Bronchial epithelial cell (primary cell): ENCODE measurements at regions not wholly inside any gene's neighbourhood (a gene's known extent, or its start where the extent isn't known, plus 50 kb on each side); places are given as distances from the start of the nearest gene placed in this dataset.

Source experiments
- DNase-seq: peaks from one replicate; pipeline ENCODE4 v3.0.0-alpha.2; 2010; ENCODE audit warnings: low read depth
- FAIRE-seq: peaks from 2 replicates; lab custom pipeline; 2011; peaks lifted over from hg19 to GRCh38; lab: Jason Lieb, UNC
- H3K27me3 ChIP-seq: 2 replicates; pipeline ENCODE4 v1.5.1; 2011; ENCODE audit warnings: low read length; ENCODE audit not compliant: control insufficient read depth, insufficient read depth
- H3K36me3 ChIP-seq: 2 replicates; pipeline ENCODE4 v1.5.1; 2011; ENCODE audit warnings: low read length; ENCODE audit not compliant: control insufficient read depth, insufficient read depth
- H3K4me3 ChIP-seq: 2 replicates; pipeline ENCODE4 v1.5.1; 2011; ENCODE audit warnings: mild to moderate bottlenecking, low read depth, low read length, control low read depth
- CTCF ChIP-seq: IDR thresholded peaks from 2 replicates; pipeline ENCODE4 v1.5.1; 2011; ENCODE audit warnings: mild to moderate bottlenecking, moderate library complexity, low read length, control low read depth, inconsistent platforms; ENCODE audit not compliant: insufficient read depth, severe bottlenecking

GRCh38 chr2:83943265-83943664 lies 515.8 kb downstream of the SUCLG1 start:
- no peak for DNase-seq
- no peak overlapping the region for H3K4me3 ChIP-seq
- TF ChIP-seq CTCF = no peak
- H3K27me3 ChIP-seq = no peaks in the 10 kb centered on the region
- H3K36me3 ChIP-seq = no peaks in the 10 kb centered on the region
- no peak for FAIRE-seq

GRCh38 chr2:83941886-83942285 lies 517.2 kb downstream of the SUCLG1 start:
- TF ChIP-seq CTCF = no peak
- FAIRE-seq = no peak
- no peaks in the 10 kb centered on the region for H3K36me3 ChIP-seq

GRCh38 chr2:83933749-83934148 lies 525.3 kb downstream of the SUCLG1 start:
- Histone ChIP-seq H3K36me3 (no peaks in the 10 kb centered on the region), H3K4me3 (no peak overlapping the region), H3K27me3 (no peaks in the 10 kb centered on the region)
- DNase-seq (no peak), FAIRE-seq (no peak)
- TF ChIP-seq CTCF = no peak

More at GRCh38 chr2:83941886-83942285, 517.2 kb downstream of the SUCLG1 start:
- no peak overlapping the region for H3K4me3 ChIP-seq
- no peak for DNase-seq
- H3K27me3 ChIP-seq = no peaks in the 10 kb centered on the region

GRCh38 chr2:83923531-83923930 lies 535.5 kb downstream of the SUCLG1 start:
- Histone ChIP-seq H3K4me3 (no peak overlapping the region), H3K36me3 (no peaks in the 10 kb centered on the region), H3K27me3 (no peaks in the 10 kb centered on the region)
- no peak for DNase-seq
- no peak for TF ChIP-seq CTCF
- FAIRE-seq = no peak

- H3K36me3 ChIP-seq = no peaks in the 10 kb centered on the region
- no peaks in the 10 kb centered on the region for H3K27me3 ChIP-seq
- no peak for TF ChIP-seq CTCF
- DNase-seq (no peak), FAIRE-seq (no peak)
- H3K4me3 ChIP-seq = no peak overlapping the region
These were observed 542.5 kb downstream of the SUCLG1 start for GRCh38 chr2:83916559-83916958.

- Histone ChIP-seq H3K36me3 (no peaks in the 10 kb centered on the region), H3K4me3 (no peak overlapping the region), H3K27me3 (no peaks in the 10 kb centered on the region)
- DNase-seq (peak; percentile 44), FAIRE-seq (no peak)
- TF ChIP-seq CTCF = no peak
These were observed 543.7 kb downstream of the SUCLG1 start for GRCh38 chr2:83915381-83915780.
